ENCODE measurements at regions not wholly inside any gene's neighbourhood (a gene's known extent, or its start where the extent isn't known, plus 50 kb on each side); places are given as distances from the start of the nearest gene placed in this dataset.
A peak's percentile ranks its signal among the peaks of the same experiment; 100 is the strongest.

DNA sequence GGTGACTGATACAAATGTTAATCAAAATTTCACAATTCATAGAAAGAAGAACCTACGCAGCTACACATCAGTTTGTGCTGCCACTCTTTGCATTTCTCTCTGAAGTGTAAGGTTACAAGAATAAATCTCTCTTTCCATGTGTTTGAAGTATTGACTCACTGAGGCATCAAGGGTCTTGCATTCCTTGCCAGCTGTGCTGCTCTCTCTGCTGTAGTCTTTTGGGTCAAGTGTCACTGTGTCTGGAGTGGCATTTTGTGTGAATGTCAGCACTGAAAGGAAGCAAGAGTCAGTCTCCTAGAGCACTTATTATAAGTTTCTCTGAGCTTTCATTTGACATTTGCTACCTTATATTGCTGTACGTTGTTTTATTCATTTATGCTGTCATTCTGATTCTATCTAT is 1696.1 kb upstream of the LRRTM1 start:
- intact Hi-C loops (cut with DNase I): no loop called here
- no peak overlapping the region for H3K27ac ChIP-seq
- no peaks in the 10 kb centered on the region for H3K4me1 ChIP-seq
- ATAC-seq: no peak
- DNase-seq: no peak
- no peak overlapping the region for H3K4me3 ChIP-seq
- H3K36me3 ChIP-seq: no peaks in the 10 kb centered on the region
- H3K27me3 ChIP-seq (ENCODE audit: low read depth): no peaks in the 10 kb centered on the region
- H3K9me3 ChIP-seq: no peaks in the 10 kb centered on the region
- TF ChIP-seq, protein P1, sequence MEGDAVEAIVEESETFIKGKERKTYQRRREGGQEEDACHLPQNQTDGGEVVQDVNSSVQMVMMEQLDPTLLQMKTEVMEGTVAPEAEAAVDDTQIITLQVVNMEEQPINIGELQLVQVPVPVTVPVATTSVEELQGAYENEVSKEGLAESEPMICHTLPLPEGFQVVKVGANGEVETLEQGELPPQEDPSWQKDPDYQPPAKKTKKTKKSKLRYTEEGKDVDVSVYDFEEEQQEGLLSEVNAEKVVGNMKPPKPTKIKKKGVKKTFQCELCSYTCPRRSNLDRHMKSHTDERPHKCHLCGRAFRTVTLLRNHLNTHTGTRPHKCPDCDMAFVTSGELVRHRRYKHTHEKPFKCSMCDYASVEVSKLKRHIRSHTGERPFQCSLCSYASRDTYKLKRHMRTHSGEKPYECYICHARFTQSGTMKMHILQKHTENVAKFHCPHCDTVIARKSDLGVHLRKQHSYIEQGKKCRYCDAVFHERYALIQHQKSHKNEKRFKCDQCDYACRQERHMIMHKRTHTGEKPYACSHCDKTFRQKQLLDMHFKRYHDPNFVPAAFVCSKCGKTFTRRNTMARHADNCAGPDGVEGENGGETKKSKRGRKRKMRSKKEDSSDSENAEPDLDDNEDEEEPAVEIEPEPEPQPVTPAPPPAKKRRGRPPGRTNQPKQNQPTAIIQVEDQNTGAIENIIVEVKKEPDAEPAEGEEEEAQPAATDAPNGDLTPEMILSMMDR (IDR thresholded peaks at IDR 0.05): no peak

DNA sequence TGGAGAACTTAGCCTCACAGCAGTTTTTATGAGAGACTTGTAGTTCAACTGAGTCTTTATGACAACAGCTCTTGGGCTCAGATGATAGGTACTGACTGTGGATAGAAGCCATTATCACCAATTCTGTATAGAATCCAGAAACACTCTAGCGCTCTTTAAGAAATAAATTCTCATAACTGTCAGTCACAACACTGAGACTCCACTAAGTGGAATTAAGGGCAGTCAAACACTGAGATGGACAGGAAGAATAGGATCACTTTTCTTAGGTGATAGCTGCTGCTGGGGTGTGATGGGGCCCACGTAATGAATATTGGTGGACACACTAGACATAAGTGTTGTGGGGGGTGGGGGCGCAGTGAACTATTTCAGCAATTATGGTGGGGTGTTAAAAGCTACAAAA is 1691.8 kb upstream of the LRRTM1 start:
- H3K36me3 ChIP-seq: no peaks in the 10 kb centered on the region
- no peak for ATAC-seq
- DNase-seq: no peak
- no peak overlapping the region for H3K27ac ChIP-seq
- no peaks in the 10 kb centered on the region for H3K9me3 ChIP-seq
- no peaks in the 10 kb centered on the region for H3K4me1 ChIP-seq
- intact Hi-C loops (cut with DNase I): no loop called here
- no peak overlapping the region for H3K4me3 ChIP-seq
- no peaks in the 10 kb centered on the region for H3K27me3 ChIP-seq (ENCODE audit: low read depth)
- TF ChIP-seq, protein P1 (IDR thresholded peaks at IDR 0.05): no peak

DNA sequence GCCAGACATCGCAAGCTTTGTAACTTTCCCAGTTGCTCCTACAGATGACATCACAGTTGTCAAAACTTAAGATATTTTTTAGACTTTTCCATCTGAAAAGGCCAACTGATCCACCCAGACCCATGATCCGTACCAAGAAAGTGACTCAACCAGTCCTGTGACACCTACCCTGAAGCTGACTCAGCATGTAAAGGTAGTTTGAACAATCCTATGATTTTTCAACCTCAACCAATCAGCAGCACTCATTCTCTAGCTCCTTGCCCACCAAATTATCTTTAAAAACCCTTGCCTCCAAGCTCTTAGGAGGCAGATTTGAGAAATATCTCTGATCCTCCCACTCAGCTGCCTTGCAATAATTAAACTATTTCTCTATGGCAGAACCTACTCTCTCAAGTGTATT is 1686.7 kb upstream of the LRRTM1 start:
- Histone ChIP-seq H3K27me3 (ENCODE audit: low read depth) (no peaks in the 10 kb centered on the region), H3K4me1 (no peaks in the 10 kb centered on the region), H3K27ac (no peak overlapping the region), H3K4me3 (no peak overlapping the region), H3K36me3 (no peaks in the 10 kb centered on the region), H3K9me3 (no peaks in the 10 kb centered on the region)
- ATAC-seq (no peak), DNase-seq (no peak)
- TF ChIP-seq, protein P1 (IDR thresholded peaks at IDR 0.05): no peak
- intact Hi-C loops (cut with DNase I): no loop called here

DNA sequence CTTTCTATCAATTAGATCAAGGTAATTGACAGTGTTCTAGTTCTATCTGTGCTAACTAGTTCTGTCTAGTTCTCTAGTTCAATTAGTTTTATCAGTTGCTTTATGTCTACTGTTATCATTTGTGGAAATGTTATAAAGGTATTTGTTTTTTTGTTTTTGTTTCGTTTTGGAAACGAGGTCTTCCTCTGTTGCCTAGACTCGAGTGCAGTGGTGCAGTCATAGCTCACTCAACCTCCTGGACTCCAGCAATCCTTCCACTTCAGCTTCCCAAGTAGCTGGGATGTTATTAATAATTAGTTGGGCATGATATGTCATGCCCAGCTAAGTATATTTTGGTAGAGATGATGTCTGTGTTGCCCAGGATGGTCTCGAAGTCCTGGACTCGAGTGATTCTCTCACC is 1682.8 kb upstream of the LRRTM1 start:
- Histone ChIP-seq H3K4me3 (no peak overlapping the region), H3K27ac (no peak overlapping the region), H3K36me3 (no peaks in the 10 kb centered on the region), H3K4me1 (no peaks in the 10 kb centered on the region), H3K27me3 (ENCODE audit: low read depth) (no peaks in the 10 kb centered on the region), H3K9me3 (no peaks in the 10 kb centered on the region)
- no peak for ATAC-seq
- intact Hi-C loops (cut with DNase I): no loop called here
- no peak for DNase-seq
- TF ChIP-seq, protein P1 (IDR thresholded peaks at IDR 0.05): no peak

DNA sequence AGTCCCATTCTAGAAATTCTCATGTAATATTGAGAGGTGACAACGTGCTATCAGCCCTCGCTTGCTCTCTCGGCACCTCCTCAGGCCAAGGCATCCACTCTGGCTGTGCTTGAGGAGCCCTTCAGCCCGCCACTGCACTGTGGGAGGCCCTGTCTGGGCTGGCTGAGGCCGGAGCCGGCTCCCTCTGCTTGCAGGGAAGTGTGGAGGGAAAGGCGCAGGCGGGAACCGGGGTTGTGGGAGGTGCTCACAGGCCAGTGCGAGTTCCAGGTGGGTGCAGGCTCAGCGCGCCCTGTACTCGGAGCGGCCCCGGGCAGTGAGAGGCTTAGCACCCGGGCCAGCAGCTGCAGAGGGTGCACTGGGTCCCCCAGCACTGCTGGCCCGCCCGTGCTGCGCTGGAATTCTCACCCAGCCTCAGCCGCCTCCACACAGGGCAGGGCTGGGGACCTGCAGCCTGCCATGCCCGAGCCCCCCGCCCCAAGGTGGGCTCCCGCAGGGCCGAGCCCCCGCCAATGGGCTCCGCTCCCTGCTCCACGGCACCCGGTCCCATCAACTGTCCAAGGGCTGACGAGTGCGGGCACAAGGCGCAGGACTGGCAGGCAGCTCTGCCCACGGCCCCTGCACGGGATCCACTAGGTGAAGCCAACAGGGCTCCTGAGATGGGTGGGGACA is 1680.6 kb upstream of the LRRTM1 start:
- ATAC-seq (peak; percentile 29 to 38), DNase-seq (no peak)
- Histone ChIP-seq H3K27me3 (ENCODE audit: low read depth) (no peaks in the 10 kb centered on the region), H3K4me3 (no peak overlapping the region), H3K36me3 (no peaks in the 10 kb centered on the region), H3K27ac (no peak overlapping the region), H3K9me3 (no peaks in the 10 kb centered on the region), H3K4me1 (no peaks in the 10 kb centered on the region)
- TF ChIP-seq, protein P1 (IDR thresholded peaks at IDR 0.05): no peak
- intact Hi-C loops (cut with DNase I): no loop called here
